CD4-positive, alpha-beta T cell treated with Interleukin-17A for 1 hour (primary cell): ENCODE measurements at regions not wholly inside any gene's neighbourhood (a gene's known extent, or its start where the extent isn't known, plus 50 kb on each side); places are given as distances from the start of the nearest gene placed in this dataset.
"Not testable (repeated sequence)": the region's sequence is repeated elsewhere in the genome, so short reads cannot be mapped to it uniquely, and the experiment has no call there.

Experiments used
- DNase-seq: peaks from one replicate; pipeline ENCODE4 v3.0.0-alpha.2; 2020

- not testable (repeated sequence) for DNase-seq
Observed at GRCh38 chr17:27365329-27365945, 71.5 kb downstream of the WSB1 start.

- no peak for DNase-seq
Observed at GRCh38 chr17:27366437-27366836, 72.5 kb downstream of the WSB1 start.

DNA sequence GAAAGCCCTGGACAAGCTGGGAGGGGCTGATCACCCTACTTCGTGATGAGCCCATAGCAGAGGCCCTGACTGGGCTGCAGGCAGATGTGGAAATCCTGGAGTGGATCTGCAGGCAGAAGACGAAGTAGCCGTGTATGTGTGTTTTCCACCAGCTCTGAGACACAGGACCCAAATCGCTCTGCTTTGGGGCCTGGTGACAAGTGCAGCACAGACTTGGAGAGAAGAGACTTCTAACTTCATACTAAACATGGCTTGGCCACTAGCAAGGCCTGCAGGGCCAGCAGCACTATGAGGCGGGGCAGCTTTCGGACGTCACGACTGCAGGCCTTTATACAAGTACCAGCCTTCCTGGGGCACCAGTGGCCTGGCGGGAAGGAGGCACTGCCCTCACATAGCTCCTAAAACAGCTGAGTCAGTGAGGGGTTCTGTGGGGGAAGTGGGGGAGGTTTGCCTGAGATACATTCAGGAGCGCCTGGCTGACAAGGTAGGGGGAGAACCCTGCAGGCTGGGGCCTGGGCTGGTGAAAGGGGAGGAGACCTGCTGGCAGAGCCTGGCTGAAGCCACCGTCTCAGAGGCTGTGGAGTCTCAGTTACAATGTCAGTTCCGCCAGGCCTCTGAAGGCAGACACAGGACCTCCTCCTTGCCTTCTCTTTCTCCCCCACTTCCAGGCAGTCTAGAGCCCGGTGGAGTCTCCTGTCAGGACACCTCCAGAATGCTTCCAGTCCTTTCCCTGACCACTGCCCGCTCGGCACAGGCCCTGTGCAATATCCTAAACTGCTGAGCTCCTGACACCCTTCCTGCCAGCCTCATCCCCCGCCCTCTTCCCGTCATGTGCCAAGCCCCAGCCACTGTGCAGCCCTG lies 73.4 kb downstream of the WSB1 start:
- DNase-seq, result no peak

DNA sequence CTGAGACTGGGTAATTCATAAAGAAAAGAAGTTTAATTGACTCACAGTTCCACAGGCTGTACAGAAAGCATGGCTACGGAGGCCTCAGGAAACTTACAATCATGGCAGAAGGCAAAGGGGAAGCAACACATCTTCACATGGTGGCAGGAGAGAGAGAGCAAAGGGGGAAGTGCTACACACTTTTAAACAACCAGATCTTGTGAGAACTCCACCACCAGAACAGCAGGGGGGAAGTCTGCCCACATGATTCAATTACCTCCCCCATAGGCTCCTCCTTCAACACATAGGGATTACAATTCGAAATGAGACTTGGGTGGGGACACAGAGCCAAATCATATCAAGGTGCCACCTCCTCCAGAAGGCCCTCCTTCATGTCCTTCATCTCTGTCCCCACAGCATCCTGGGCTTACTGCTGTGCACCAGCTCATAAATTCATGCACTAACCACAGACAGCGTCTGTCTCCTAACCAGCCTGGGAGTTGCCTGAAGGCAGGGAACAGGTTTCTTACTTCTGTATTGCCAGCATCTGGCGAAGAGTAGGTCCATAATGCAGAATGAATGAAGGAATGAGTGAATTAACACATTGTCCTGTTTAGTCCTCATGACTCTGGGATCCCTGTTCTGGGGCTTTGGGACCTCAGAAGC lies 74.4 kb downstream of the WSB1 start:
- DNase-seq, result no peak

DNA sequence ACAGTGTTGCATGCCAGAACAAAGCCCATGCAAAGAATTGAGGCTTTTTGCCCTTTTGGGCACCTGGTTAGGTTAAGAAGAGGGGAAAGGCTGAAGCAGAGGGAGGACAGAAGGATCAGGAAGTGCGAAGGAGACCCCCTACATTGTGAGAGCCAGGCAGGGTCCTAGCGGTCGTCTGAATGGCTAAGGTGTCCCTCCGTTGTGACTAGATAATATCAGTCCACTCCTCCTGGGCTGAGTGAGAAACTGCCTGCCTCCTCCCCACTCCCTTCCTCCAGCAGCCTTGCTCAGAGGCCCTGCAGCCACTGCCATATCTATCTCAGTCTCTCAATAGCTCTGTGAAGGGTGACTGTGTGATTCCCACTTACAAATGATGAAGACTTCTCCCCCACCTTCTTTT lies 75.1 kb downstream of the WSB1 start:
- DNase-seq, result no peak

DNA sequence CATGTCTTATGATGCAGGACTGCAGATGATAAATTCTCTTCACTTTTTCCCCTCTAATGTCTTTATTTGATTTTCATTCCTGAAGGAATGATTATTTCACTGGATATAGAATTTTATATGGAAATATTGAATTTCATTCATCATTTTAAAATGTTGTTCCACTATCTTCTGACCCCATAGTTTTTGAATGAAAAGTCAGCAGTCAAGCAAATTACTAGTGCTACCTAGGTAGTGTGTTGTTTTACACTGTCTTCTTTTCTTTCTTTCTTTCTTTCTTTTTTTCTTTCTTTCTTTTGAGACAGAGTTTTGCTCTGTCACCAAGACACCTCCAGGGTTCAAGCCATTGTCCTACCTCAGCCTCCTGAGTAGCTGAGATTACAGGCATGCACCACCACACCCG lies 76.9 kb downstream of the WSB1 start:
- DNase-seq, result no peak

GRCh38 chr17:27373695-27374094 lies 79.8 kb downstream of the WSB1 start:
- DNase-seq, result not testable (repeated sequence)

DNA sequence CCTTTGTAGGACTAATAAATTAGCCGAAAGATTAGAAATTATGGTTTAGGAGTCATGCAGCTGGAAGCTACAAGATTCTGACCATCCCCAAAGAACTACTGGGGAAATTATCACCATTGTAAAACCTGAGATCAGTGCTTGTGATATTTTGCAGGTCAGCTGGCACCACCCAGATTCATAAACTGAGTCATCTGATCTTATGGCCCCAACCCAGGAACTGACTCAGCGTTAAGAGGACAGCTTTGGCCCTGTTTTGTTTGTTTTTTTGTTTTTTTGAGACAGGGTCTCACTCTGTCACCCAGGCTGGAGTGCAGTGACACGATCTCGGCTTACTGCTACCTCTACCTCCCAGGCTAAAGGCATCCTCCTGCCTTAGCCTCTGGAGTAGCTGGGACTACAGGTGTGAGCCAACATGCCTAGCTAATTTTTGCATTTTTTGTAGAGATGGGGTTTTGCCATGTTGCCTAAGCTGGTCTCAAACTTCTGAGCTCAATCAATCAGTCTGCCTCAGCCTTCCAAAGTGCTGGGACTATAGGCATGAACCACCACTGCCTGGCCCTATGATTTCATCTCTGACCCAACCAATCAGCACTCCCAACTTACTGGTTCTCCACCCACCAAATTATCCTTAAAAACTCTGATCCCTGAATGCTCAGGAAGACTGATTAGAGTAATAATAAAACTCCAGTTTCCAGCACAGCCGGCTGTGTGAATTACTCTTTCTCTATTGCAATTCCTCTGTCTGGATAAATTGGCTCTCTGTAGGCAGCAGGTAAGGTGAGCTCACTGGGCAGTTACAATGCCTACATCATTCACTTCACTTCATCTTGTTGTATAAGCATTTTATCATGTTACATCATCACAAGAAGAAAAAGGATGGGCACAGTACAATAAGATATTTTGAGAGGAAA lies 79.4 kb upstream of the KSR1 start:
- DNase-seq, result no peak

DNA sequence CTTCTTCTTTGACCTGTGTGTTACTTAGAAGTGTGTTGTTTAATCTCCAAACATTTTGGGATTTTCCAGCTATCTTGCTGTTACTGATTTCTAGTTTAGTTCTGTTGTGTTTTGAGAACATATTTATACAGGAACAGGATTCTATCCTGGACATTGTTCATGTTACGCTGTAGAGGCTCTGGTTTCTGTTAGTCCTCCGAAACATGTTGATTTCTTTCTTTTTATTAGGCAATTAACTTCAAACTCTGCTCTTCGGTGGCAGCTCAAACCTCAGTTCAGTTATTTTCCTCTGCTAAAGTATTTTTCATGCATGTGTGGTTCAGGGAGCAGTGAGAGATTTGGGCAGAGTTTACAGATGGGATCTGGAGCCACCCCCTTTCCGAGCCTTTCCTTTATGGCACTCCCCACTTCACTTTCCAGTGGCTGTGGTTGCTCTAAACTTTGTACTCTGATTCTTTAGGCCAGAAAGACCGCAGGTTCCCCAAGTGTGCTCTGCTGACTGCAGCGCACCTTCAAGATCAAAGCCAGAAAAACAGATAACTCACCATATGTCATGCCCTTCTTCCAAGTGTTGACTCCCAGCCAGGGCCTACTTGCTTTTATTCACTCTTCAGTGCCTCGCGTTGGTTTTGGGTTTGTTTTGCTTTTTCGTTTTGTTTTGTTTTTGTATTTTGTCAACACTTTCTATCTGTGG lies 77.6 kb upstream of the KSR1 start:
- no peak for DNase-seq

- no peak for DNase-seq
Observed at GRCh38 chr17:27379888-27380533, 76.2 kb upstream of the KSR1 start.

DNA sequence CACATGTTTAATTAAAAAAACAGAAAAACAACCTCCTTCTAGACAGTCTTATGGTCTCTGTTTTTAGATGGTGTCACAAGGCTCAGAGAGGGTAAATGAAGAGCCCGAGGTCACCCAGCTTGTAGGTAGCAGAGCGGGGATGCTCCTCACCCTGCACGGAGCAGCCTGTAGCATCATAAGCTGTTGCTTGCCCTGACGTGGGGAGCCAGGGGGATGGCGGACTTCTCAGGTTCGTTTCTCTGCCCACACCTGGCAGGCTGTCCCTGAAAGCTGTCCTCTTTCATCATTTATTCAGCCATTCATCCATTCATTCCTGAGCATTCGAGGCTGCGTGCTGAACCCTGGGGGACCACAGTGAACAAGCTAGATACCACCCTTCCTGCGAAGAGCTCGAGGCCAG lies 75.7 kb upstream of the KSR1 start:
- DNase-seq, result no peak

DNA sequence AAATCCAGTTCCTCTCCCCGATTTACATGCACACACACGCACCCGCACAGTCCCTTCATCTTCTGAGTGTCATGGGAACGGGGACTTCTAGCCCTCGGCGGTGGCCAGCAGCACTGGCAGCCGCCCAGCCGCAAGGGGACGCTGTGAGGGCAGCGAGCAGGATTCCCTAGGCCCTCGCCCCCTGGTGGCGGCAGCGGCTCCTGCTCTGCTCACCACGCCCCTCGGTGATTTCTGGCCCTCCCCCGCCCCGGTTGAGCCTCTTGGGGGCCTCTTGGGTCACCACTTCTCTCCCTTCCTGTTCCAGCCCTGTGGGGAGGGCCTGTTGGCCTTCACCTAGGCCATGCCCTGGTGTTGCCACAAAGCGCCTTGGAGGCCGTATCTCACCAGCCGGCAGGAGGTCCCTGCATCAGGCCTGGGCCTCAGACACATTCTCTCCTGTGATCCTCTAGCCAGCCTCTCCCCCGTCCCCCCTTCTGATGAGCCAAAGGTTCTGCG lies 75.2 kb upstream of the KSR1 start:
- DNase-seq, result peak; percentile 77

GRCh38 chr17:27382025-27382424 lies 74.2 kb upstream of the KSR1 start:
- DNase-seq, result no peak

- DNase-seq, result no peak
Observed at GRCh38 chr17:27384261-27384701, 72.0 kb upstream of the KSR1 start.

GRCh38 chr17:27384726-27385125 lies 71.5 kb upstream of the KSR1 start:
- DNase-seq, result no peak

DNA sequence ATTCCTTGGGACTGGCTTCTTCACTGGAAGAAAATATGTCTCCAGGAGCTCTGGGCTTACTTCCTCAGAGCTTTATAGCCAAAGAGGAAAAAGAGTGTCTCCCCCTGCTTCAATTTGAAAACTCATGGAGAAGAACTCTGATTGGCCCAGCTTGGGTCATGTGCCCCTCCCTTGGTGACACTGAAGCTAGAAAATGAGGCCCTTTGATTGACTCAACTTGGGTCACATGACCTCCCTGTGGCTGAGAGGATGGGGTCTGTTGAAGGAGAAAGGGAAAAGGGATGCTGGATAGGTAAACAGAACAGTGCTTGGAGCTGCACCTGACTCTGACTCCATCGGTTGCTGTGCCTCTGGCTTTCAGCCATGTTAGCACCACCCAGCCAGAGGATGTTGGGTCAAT lies 70.6 kb upstream of the KSR1 start:
- DNase-seq, result no peak

DNA sequence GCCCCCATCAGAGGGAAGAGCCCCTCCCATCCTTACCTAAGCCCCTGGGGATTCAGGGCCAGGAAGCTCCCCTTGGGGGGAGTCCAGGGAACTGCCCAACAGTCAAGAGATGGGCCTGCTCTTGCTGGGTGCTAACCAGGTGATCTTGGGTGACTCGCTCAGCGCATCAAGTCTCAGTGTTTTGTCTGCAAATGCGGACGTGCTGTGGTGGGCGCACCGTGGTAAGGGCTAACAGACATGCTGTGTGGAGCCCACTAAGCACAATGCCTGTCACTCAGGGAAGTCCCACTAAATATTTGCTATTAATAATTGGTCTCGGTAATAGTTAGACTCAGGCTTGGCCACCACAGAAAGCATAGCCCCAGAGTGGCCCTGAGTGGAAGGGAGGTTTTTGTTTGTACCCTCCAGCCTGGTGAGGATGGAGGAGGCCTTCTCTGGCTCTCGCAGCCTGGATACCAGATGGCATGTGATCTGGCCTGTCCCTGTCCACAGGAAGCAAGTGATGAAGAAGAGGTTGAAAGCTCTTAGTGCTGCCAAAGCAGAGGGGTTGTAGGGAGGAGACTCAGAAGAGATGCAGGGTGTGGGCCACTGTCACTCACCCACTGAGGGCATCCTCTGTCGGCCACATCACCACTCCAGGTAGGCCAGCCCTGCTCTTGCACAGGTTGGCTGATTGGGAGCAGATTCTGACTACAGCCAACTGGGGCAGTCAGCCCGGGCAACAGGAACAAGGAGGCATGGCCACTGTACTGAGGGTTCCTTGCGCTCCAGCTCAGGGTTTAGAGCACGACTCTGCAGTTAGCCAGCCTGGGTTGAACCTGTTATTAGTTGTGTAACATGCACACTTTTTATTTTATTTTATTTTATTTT lies 69.8 kb upstream of the KSR1 start:
- no peak for DNase-seq

DNA sequence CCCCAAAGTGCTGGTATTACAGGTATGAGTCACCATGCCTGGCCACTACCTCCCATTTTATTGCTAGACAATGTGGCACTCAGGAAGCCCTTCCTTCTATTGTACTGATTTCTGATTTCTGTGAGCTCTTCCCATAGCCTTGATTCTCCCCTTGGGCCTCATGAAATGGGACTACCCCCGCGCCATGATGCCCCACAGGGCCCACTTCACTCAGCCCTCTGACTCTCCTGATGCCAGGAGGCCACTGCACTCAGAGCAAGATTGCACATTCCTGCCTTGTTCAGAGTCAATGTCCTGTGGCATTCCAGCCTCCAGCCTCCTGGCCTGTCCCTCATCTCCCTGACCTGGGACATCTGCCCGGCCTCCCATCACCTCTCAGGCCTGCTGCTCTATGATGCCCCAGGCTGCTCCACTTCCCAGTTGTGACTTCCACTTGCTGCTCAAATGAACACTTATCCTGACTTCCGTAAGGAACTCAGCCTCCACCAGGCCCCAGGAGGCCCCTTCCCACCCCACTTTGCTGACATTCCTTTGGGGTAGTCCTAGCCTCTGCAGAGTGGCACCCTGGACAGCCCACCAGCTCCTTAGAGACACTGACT lies 66.6 kb upstream of the KSR1 start:
- no peak for DNase-seq

DNA sequence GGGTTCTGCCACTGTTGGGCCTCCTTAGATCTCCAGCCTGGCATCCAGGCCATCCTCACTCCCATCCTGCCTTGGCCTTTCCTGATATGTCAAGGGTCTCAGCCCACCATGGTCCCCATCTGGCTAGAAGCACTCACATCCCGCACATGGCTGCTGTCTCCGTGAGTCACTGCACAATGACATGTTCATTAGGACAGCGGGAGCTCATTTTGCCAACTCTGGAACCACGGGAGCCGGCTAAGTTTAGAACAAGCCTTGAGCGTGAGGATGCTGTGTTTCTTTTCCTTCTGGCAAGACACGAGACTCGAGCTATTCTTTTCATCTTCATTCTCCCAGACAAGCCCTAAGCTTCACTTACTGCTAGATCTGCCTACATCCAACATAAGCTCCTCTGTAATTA lies 65.7 kb upstream of the KSR1 start:
- DNase-seq, result no peak

- DNase-seq, result no peak
Observed at GRCh38 chr17:27391427-27391826, 64.8 kb upstream of the KSR1 start.
